Mammary epithelial cell (primary cell): ENCODE measurements at regions not wholly inside any gene's neighbourhood (a gene's known extent, or its start where the extent isn't known, plus 50 kb on each side); places are given as distances from the start of the nearest gene placed in this dataset.

Experiments used
- CTCF ChIP-seq, 2 donors: IDR thresholded peaks in 1 of 2; conservative IDR thresholded peaks in 1 of 2; 2 replicates each; pipeline ENCODE4 v1.5.1; 2011 to 2012; ENCODE audit warnings: inconsistent platforms in 2 of 2, low read length in 2 of 2, mild to moderate bottlenecking in 2 of 2, control low read depth in 1 of 2, low read depth in 1 of 2; ENCODE audit not compliant: insufficient read depth in 1 of 2; ENCODE audit errors: extremely low read depth in 1 of 2
- EZH2 ChIP-seq: IDR thresholded peaks from 2 replicates; pipeline ENCODE4 v1.6.1; 2012; ENCODE audit warnings: low read length, inconsistent platforms, borderline replicate concordance

- no peak for TF ChIP-seq CTCF (conservative IDR thresholded peaks at IDR 0.05 in 1 of 2, IDR thresholded peaks at IDR 0.05 in 1 of 2; ENCODE audit: extremely low read depth in 1 of 2, insufficient read depth in 1 of 2, low read depth in 1 of 2, low read length in 2 of 2)
- TF ChIP-seq EZH2, result no peak
These were observed 1419.4 kb upstream of the SPRY2 start for GRCh38 chr13:81760316-81760715.
